ENCODE measurements at regions not wholly inside any gene's neighbourhood (a gene's known extent, or its start where the extent isn't known, plus 50 kb on each side); places are given as distances from the start of the nearest gene placed in this dataset.
"Not testable (repeated sequence)": the region's sequence is repeated elsewhere in the genome, so short reads cannot be mapped to it uniquely, and the experiment has no call there.

DNA sequence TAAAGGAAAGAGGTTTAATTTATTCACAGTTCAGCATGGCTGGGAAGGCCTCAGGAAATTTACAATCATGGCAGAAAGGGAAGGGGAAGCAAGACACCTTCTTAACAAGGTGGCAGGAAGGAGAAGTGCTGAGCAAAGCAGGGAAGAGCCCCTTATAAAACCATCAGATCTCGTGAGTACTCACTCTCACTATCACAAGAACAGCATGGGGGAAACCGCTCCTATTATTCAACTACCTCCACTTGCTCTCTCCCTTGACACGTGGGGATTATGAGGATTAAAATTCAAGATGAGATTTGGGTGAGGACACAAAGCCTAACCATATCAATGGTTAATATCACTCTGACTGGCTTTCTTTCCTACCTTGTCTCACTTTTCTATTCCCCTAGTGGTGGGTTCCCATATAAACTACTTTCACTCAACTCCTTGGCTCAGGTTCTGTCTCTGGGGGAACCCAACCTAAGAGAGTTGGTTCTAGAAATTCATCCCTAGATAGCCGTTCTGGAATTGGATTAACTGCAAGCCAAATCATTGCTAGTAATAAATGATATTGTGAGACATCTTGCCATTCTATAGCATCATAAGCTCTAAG lies 749.8 kb upstream of the GRAMD2B start:
- Histone ChIP-seq H3K27ac (ENCODE audit: low read depth, low read length, severe bottlenecking) (no peak overlapping the region), H3K4me3 (ENCODE audit: extremely low read depth, insufficient read depth, low read length, poor library complexity, severe bottlenecking) (no peak overlapping the region), H3K36me3 (ENCODE audit: control insufficient read depth, insufficient read depth, low read length) (no peaks in the 10 kb centered on the region), H3K9me3 (ENCODE audit: control insufficient read depth, low read length) (peaks cover 5% of the 10 kb centered on the region), H3K4me1 (ENCODE audit: control insufficient read depth, insufficient read depth, low read length, poor library complexity, severe bottlenecking) (peaks cover 3% of the 10 kb centered on the region)
- WGBS, 2 experiments (ENCODE audit: insufficient coverage in 2 of 2): 80% methylated on average over 1 of the region's 4 CpGs; no CpG with 5 or more reads in 1 of the 2 experiments

DNA sequence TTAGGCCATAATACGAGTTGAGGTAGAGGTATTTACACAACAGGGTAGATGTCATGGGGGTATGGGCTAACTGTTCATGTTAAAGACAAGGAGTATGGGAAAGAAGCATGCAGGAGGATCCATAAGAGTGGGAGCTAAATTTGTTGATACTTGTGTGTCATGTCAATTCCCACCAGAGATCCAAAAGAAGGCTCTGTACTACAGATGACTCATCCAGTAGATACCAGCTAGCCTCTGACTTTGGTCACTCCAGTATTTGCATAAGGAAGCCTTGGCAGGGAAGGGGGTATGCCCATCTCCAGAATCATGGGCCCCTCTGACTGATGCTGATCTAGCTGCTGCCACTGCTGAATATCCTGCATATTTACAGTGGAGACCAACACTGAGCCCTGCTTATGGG lies 743.7 kb upstream of the GRAMD2B start:
- Histone ChIP-seq H3K4me1 (ENCODE audit: control insufficient read depth, insufficient read depth, low read length, poor library complexity, severe bottlenecking) (no peaks in the 10 kb centered on the region), H3K9me3 (ENCODE audit: control insufficient read depth, low read length) (no peaks in the 10 kb centered on the region), H3K4me3 (ENCODE audit: extremely low read depth, insufficient read depth, low read length, poor library complexity, severe bottlenecking) (no peak overlapping the region), H3K36me3 (ENCODE audit: control insufficient read depth, insufficient read depth, low read length) (no peaks in the 10 kb centered on the region), H3K27ac (ENCODE audit: low read depth, low read length, severe bottlenecking) (no peak overlapping the region)
- WGBS, 2 experiments (ENCODE audit: insufficient coverage in 2 of 2): no CpG with 5 or more reads among the region's 1 CpG

DNA sequence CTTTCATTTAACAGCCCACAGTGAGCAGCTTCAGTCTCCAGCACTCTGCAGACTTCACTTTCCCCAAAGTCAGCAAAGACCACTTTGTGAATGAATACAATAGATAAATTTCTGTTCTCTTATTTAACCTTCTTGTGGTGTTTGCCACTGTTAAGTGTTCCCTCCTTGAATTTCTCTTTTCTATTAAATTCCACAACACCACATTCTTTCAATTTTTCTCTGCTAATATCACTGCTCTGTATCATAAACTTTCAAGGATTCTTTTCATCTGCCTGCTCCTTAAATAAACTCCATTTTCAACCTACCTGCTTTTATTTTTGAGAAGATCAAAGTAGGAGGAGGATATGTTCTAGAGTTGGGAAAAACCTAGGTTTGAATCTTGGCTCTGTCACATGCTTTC lies 739.5 kb upstream of the GRAMD2B start:
- Histone ChIP-seq H3K4me3 (ENCODE audit: extremely low read depth, insufficient read depth, low read length, poor library complexity, severe bottlenecking) (no peak overlapping the region), H3K27ac (ENCODE audit: low read depth, low read length, severe bottlenecking) (no peak overlapping the region), H3K9me3 (ENCODE audit: control insufficient read depth, low read length) (no peaks in the 10 kb centered on the region), H3K36me3 (ENCODE audit: control insufficient read depth, insufficient read depth, low read length) (no peaks in the 10 kb centered on the region), H3K4me1 (ENCODE audit: control insufficient read depth, insufficient read depth, low read length, poor library complexity, severe bottlenecking) (no peaks in the 10 kb centered on the region)

DNA sequence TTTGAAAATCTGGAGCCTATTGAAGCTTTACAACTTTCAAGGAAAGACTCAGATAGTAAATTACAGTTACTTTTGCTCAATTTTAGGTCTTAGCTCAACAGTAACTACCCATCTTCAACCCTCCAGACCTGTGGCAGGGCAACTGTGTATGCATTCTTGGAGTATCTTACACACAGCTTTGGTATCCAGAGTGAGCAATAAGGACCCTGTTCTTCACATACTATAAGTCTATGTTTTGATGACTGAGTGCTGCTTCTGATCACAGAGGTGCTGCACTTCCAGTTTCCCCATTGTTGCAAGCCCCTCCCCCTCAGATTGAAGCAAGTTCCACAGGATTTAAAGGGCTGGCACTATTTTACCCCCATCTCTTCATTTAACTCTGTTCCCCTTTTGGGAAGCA lies 737.4 kb upstream of the GRAMD2B start:
- Histone ChIP-seq H3K9me3 (ENCODE audit: control insufficient read depth, low read length) (no peaks in the 10 kb centered on the region), H3K4me1 (ENCODE audit: control insufficient read depth, insufficient read depth, low read length, poor library complexity, severe bottlenecking) (no peaks in the 10 kb centered on the region), H3K36me3 (ENCODE audit: control insufficient read depth, insufficient read depth, low read length) (no peaks in the 10 kb centered on the region), H3K4me3 (ENCODE audit: extremely low read depth, insufficient read depth, low read length, poor library complexity, severe bottlenecking) (no peak overlapping the region), H3K27ac (ENCODE audit: low read depth, low read length, severe bottlenecking) (no peak overlapping the region)

DNA sequence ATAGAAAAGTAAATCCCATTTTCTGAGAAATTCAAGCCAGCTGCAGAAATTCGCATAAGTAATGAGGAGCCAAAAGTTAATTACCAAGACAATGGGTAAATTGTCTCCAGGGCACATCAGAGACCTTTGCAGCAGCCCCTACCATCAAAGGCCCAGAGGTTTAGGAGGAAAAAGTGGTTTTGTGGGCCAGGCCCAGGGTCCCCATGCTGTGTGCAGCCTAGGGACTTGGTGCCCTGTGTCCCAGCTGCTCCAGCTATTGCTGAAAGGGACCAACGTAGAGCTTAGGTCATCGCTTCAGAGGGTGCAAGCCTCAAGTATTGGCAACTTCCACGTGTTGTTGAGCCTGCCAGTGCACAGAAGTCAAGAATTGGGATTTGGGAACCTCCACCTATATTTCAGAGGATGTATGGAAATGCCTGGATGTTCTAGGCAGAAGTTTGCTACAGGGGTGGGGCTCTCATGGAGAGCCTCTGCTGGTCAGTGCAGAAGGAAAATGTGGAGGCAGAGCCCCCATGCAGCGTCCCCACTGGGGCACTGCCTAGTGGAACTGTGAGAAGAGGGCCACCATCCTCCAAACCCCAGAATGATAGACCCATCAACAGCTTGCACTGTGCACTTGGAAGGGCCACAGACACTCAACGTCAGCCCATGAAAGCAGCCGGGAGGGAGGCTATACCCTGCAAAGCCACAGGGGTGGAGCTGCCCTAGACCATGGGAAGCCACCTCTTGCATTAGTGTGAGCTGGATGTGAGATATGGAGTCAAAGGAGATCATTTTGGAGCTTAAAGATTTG lies 731.3 kb upstream of the GRAMD2B start:
- H3K36me3 ChIP-seq (ENCODE audit: control insufficient read depth, insufficient read depth, low read length); H3K4me1 ChIP-seq (ENCODE audit: control insufficient read depth, insufficient read depth, low read length, poor library complexity, severe bottlenecking); H3K9me3 ChIP-seq (ENCODE audit: control insufficient read depth, low read length); H3K27ac ChIP-seq (ENCODE audit: low read depth, low read length, severe bottlenecking); H3K4me3 ChIP-seq (ENCODE audit: extremely low read depth, insufficient read depth, low read length, poor library complexity, severe bottlenecking): not testable (repeated sequence)
- 92 to 96% methylated on average over 5 to 6 of the region's 7 CpGs for whole genome bisulfite sequencing, 2 experiments (ENCODE audit: insufficient coverage in 2 of 2)

DNA sequence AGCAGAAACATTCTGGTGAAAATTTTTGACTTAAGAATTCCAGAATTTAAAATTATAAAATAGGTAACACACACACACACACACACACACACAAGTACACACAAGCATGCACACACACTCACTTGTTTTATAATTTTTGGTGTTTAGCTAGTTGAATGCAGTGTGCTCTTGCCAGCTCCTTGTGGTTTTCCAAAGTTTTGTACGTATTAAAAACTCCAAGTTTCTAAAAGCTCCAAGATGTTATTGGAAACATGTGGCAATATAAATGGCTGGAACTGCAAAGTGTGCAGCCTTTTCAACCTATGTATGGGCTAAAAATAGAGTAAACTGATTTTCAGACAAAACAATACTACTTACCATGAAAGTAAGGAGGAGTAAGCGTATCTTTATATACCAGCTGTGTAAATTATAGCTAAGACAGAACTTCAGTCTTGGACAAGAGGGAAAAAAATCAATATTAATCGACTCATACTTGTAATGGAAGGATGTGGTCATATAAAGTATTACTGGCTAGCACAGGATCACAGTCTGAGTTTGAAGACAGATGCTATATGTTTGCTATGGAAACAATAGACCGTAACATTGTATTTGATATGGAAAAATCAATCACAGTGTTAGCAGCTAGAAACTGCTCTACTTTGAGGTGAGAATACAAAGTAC lies 727.1 kb upstream of the GRAMD2B start:
- Histone ChIP-seq H3K4me3 (ENCODE audit: extremely low read depth, insufficient read depth, low read length, poor library complexity, severe bottlenecking) (no peak overlapping the region), H3K4me1 (ENCODE audit: control insufficient read depth, insufficient read depth, low read length, poor library complexity, severe bottlenecking) (peaks cover 13% of the 10 kb centered on the region), H3K9me3 (ENCODE audit: control insufficient read depth, low read length) (no peaks in the 10 kb centered on the region), H3K36me3 (ENCODE audit: control insufficient read depth, insufficient read depth, low read length) (no peaks in the 10 kb centered on the region), H3K27ac (ENCODE audit: low read depth, low read length, severe bottlenecking) (no peak overlapping the region)
- 90 to 100% methylated on average over 2 to 3 of the region's 4 CpGs for WGBS, 2 experiments (ENCODE audit: insufficient coverage in 2 of 2)

DNA sequence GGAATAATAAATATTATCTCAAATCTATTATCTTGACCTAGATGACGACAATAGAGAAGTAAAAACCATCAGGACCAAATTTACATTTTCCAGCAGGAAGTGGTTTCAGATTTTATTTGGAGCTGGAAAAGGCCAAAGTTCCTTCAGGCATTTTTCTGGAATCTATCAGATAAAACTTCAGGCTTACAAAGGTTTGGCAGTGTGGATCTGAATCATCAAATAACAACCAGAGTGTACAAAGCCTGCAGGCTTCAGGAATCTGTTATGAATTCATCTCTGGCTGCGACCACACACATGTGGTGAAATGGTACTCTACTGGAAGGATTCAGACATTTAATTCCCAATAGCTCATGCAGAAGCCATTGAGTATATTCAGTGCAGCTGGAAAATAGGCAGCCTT lies 726.4 kb upstream of the GRAMD2B start:
- Histone ChIP-seq H3K4me3 (ENCODE audit: extremely low read depth, insufficient read depth, low read length, poor library complexity, severe bottlenecking) (no peak overlapping the region), H3K36me3 (ENCODE audit: control insufficient read depth, insufficient read depth, low read length) (no peaks in the 10 kb centered on the region), H3K27ac (ENCODE audit: low read depth, low read length, severe bottlenecking) (no peak overlapping the region), H3K9me3 (ENCODE audit: control insufficient read depth, low read length) (no peaks in the 10 kb centered on the region), H3K4me1 (ENCODE audit: control insufficient read depth, insufficient read depth, low read length, poor library complexity, severe bottlenecking) (peaks cover 13% of the 10 kb centered on the region)
- WGBS, 2 experiments (ENCODE audit: insufficient coverage in 2 of 2): 60 to 80% methylated on average over 1 of the region's 2 CpGs

DNA sequence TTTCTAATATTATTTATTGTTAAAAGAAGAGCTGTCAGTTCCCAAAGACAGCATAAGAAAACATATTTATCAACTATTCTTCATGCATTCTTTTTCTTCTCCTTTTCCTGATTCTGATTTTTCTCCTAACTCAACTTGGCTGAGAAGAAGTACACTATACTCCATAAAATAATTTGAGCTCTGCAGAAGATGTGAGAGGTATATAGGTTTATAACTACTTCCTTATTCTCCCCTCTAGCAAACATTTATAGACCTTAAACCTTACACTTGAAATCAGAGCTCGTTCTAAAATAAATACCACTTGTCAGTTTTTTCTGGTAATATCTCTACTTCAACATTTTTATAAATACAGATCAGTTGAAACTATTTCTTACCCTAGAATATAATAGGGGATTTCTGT lies 724.8 kb upstream of the GRAMD2B start:
- Histone ChIP-seq H3K36me3 (ENCODE audit: control insufficient read depth, insufficient read depth, low read length) (no peaks in the 10 kb centered on the region), H3K9me3 (ENCODE audit: control insufficient read depth, low read length) (peaks cover 1% of the 10 kb centered on the region), H3K4me3 (ENCODE audit: extremely low read depth, insufficient read depth, low read length, poor library complexity, severe bottlenecking) (no peak overlapping the region), H3K4me1 (ENCODE audit: control insufficient read depth, insufficient read depth, low read length, poor library complexity, severe bottlenecking) (peaks cover 13% of the 10 kb centered on the region), H3K27ac (ENCODE audit: low read depth, low read length, severe bottlenecking) (no peak overlapping the region)
- WGBS, 2 experiments (ENCODE audit: insufficient coverage in 2 of 2): no CpG with 5 or more reads among the region's 1 CpG

DNA sequence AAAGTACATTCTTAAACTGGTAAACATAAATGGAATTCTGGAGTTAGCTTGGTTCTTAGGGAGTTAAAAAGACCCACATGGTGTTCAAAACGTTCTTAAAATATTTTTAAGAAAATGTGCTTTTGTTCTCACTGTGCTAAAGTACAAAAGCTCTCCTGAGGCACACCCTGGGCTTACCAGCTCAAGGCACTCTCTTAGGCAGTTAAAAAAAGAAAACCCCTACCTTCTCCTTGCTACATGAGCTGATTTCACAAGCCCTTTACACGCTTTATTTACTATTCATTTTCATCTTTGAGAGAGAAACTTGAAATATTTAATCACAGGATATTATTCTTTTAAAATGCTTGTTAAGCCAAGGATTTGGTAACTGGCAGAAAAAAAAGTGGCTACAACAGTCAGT lies 723.3 kb upstream of the GRAMD2B start:
- Histone ChIP-seq H3K4me3 (ENCODE audit: extremely low read depth, insufficient read depth, low read length, poor library complexity, severe bottlenecking) (no peak overlapping the region), H3K9me3 (ENCODE audit: control insufficient read depth, low read length) (peaks cover 9% of the 10 kb centered on the region), H3K27ac (ENCODE audit: low read depth, low read length, severe bottlenecking) (peak overlapping the region; percentile 41), H3K4me1 (ENCODE audit: control insufficient read depth, insufficient read depth, low read length, poor library complexity, severe bottlenecking) (peaks cover 13% of the 10 kb centered on the region), H3K36me3 (ENCODE audit: control insufficient read depth, insufficient read depth, low read length) (no peaks in the 10 kb centered on the region)
- whole genome bisulfite sequencing, 2 experiments (ENCODE audit: insufficient coverage in 2 of 2): 14% methylated on average over 1 of the region's 2 CpGs; no CpG with 5 or more reads in 1 of the 2 experiments

DNA sequence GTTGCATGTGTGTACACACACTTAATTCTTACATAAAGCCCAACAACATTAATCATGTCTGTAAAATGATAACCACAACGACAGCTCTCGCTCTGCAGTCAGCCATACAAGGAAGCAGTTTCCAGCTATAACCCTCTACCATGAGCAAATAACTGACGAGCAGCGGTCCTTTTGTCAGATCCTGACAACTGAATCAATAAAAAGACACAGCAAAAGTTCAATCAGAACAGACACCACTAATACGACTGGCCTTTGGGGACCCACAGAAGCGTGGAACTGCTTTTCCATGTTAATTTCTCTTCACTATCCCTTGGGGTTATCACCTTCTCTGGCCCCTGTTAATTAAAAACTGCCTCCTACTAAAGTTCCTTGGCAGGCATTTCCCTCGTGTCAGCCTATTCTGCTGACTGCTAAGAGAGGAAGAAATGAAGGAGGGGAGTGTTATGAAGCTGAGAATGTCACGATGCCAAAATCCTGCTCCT lies 722.8 kb upstream of the GRAMD2B start:
- H3K36me3 ChIP-seq (ENCODE audit: control insufficient read depth, insufficient read depth, low read length): no peaks in the 10 kb centered on the region
- peaks cover 9% of the 10 kb centered on the region for H3K9me3 ChIP-seq (ENCODE audit: control insufficient read depth, low read length)
- peaks cover 13% of the 10 kb centered on the region for H3K4me1 ChIP-seq (ENCODE audit: control insufficient read depth, insufficient read depth, low read length, poor library complexity, severe bottlenecking)
- H3K4me3 ChIP-seq (ENCODE audit: extremely low read depth, insufficient read depth, low read length, poor library complexity, severe bottlenecking): no peak overlapping the region
- H3K27ac ChIP-seq (ENCODE audit: low read depth, low read length, severe bottlenecking): peak overlapping the region; percentile 58
- WGBS, 2 experiments (ENCODE audit: insufficient coverage in 2 of 2): 70 to 82% methylated on average over 6 of the region's 8 CpGs

DNA sequence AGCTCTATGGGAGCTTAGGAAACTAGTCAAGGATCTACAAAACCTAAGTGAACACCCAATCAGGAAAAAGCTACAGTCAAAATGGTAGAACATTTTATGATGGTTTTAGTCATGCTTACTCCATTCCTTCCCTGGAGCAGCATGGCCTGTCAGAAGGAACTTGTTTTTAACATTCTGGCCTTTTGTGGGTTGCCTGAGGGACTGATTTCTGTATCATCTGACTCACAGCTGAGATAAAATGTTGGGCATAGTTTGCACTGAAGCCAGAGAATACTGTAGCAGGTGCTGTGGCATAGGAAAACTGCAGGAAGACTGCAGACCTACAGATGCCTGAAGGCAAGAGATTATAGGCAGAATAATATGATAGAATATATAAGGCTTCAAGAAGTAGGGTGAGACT lies 719.6 kb upstream of the GRAMD2B start:
- peaks cover 9% of the 10 kb centered on the region for H3K9me3 ChIP-seq (ENCODE audit: control insufficient read depth, low read length)
- H3K4me1 ChIP-seq (ENCODE audit: control insufficient read depth, insufficient read depth, low read length, poor library complexity, severe bottlenecking): no peaks in the 10 kb centered on the region
- H3K36me3 ChIP-seq (ENCODE audit: control insufficient read depth, insufficient read depth, low read length): no peaks in the 10 kb centered on the region
- H3K4me3 ChIP-seq (ENCODE audit: extremely low read depth, insufficient read depth, low read length, poor library complexity, severe bottlenecking): no peak overlapping the region
- H3K27ac ChIP-seq (ENCODE audit: low read depth, low read length, severe bottlenecking): no peak overlapping the region

Data from mesodermal cell (in vitro differentiated cells).